GM12872 (cell line): ENCODE measurements at regions not wholly inside any gene's neighbourhood (a gene's known extent, or its start where the extent isn't known, plus 50 kb on each side); places are given as distances from the start of the nearest gene placed in this dataset.

Experiments used
- TF ChIP-seq, protein P1 (sequence below): IDR thresholded peaks from 3 replicates; pipeline ENCODE4 v1.5.1; 2011; ENCODE audit warnings: low read depth, mild to moderate bottlenecking, low read length, moderate library complexity; ENCODE audit not compliant: insufficient read depth

DNA sequence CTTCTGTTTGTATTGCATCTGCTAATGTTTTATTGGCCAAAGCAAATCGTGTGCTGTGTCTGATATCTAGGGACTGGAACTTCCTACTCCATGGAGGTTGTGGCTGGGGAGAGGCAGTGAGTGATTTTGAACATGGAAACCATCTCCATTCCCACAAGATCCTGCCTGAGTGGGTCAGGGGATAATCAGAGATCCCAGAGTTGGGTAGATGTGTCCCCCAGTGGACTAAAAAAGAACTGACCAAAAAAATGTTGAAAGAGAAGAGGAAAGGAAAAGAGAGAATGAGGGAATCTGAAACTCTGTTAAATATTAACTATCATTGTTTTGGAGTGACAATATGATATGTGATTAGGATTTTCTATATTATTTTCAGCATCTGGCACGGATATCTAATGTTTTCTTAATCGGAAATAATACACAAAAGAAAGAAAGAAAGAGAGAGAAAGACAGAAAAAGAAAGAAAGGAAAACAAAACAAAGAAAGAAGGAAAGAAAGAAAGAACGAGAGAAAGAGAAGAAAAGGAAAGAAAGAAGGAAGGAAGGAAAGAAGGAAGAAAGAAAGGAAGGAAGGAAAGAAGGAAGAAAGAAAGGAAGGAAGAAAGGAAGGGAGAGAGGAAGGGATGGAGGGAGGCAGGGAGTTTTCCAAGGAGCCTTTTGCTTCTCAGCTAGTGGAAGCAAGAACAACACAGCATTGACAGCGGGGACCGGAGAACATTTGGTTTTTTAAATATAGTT, 638.5 kb downstream of the CCSER2 start:
- TF ChIP-seq, protein P1, sequence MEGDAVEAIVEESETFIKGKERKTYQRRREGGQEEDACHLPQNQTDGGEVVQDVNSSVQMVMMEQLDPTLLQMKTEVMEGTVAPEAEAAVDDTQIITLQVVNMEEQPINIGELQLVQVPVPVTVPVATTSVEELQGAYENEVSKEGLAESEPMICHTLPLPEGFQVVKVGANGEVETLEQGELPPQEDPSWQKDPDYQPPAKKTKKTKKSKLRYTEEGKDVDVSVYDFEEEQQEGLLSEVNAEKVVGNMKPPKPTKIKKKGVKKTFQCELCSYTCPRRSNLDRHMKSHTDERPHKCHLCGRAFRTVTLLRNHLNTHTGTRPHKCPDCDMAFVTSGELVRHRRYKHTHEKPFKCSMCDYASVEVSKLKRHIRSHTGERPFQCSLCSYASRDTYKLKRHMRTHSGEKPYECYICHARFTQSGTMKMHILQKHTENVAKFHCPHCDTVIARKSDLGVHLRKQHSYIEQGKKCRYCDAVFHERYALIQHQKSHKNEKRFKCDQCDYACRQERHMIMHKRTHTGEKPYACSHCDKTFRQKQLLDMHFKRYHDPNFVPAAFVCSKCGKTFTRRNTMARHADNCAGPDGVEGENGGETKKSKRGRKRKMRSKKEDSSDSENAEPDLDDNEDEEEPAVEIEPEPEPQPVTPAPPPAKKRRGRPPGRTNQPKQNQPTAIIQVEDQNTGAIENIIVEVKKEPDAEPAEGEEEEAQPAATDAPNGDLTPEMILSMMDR: no peak

DNA sequence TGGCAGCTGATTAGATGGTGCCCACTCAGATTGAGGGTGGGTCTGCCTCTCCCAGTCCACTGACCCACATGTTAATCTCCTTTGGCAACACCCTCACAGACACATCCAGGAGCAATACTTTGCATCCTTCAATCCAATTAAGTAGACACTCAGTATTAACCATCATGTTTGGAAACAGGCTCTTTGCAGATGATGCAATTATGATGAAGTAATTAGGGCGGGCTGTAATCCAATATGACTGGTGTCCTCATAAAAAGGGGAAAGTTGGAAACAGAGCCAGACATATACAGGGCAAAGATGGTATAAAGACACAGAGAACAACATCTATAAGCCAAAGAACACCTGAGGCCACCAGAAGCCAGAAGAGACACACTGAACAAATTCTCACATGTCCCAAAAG, 658.6 kb downstream of the CCSER2 start:
- TF ChIP-seq, protein P1: no peak

DNA sequence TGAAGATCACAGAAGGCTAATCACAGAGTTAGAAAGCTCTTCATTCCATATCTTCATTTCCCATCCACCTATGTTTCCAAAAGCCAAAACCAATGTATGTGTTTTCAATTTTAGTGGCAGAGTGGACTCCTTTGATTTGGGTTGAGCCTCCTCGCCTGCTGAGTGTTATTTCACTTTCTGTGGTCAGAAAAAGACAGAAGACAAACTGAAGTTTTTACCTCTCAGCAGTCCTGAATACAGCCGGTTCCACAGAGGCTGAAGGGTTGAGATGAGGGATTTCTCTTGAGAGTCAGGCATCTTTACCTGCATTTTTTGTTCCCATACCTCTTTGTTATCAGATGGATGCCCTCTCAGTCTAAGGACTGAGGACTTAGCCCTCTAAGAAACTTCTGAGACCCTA, 659.6 kb downstream of the CCSER2 start:
- TF ChIP-seq, protein P1: no peak

DNA sequence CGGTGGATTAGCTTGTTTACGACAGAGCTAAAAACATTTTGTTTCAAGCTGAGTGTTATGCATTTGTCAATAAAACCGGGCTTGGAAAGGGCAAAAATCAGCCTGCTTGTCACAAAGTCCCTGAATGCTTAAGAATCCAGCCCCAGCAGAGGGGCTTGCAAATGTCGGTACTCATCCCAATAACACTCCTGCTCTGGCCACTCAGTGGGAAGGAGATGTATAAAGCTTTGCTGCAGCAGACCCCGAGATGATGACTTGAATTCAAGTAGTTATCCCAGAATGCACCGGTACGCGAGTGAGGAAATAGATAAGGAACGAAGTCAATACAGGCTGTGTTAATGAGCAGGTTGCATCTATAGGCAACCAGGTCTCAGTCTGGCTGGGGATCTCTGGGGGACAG, 662.3 kb downstream of the CCSER2 start:
- TF ChIP-seq, protein P1: no peak

DNA sequence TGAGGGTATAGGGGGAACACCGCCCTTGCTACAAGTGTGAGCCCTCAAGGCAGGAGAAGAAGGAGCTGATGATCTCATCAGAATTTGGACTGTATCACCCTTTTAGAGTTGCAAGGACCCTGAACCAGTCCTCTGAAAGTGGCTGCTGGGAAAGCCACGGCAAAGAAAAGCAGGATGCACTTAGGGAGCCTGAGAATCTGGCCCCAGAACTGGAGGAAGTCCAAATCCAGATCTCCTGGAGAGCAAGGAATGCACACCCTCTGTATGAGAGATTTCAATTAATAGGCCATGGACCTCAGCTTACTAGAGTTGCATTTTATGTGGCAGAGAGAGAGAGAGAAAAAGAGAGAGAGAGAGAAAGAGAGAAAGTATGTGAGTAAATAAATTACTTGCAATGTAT, 662.9 kb downstream of the CCSER2 start:
- TF ChIP-seq, protein P1: no peak

DNA sequence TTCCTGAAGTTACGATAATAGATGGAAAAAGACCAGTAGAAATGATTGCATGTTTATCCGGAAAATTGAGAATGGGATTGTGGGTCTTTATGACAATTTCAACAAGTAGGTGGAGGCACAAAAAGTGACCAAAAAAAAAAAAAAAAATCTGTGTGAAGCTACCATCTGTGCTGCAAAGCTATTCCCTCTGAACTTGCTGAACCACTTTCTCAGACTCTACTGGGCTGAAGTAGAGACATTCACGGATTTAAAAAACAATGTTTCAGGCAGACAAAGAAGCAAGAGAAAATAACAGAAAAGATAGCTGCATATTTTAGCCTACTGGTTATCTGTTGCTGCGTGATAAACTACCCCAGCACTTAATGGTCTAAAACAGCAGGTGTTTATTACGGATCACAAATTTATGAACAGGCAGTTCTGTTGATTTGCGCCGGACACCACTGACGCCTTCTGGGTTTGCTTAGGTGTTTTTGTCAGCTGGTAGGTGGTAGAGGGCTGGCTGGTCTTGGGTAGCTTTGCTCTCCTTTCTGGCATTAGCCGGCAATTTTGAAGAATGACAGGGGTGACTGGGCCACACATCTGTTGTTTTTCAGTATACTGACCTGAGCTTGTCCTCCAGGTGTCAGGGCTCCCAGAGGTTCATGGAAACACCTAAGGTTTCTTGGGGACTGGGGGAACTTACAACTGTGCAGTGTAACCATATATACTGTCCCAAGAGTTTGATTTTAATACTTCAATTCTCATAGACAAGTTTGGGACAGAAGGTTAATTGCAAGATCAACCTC, 665.1 kb downstream of the CCSER2 start:
- TF ChIP-seq, protein P1: no peak

DNA sequence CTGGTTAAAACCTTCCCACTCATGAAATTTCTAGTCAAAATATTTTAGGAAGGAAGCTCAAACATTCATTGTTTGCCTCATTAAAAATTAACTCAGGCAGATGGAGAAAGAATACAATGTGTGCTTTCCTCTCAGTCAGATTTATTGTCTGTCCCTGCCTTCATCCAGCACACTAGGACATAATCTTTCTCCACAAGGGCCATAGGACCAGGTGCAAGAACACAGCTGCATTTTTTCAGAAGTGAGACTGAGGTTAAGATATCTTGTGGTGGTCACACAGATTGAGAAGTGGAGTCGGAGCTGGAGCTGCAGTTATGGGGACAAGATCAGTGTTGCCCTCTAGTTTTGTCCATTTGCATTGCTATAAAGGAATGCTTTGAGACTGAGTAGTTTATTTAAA, 666.3 kb downstream of the CCSER2 start:
- TF ChIP-seq, protein P1: no peak
